Neuronal stem cell (in vitro differentiated cells): ENCODE measurements at regions not wholly inside any gene's neighbourhood (a gene's known extent, or its start where the extent isn't known, plus 50 kb on each side); places are given as distances from the start of the nearest gene placed in this dataset.

Experiments
- DNase-seq: peaks from one replicate; pipeline ENCODE4 v3.0.0-alpha.2; 2013; ENCODE audit warnings: low spot score
- H2AFZ ChIP-seq: one replicate; pipeline ENCODE4 v1.6.1; 2013; ENCODE audit warnings: mild to moderate bottlenecking, low read length, inconsistent platforms
- H2AK5ac ChIP-seq: 2 replicates; pipeline ENCODE4 v1.6.1; 2013; ENCODE audit warnings: low read depth, mild to moderate bottlenecking, inconsistent platforms, low read length, moderate library complexity, mixed read lengths
- H2BK120ac ChIP-seq: 2 replicates; pipeline ENCODE4 v1.6.1; 2013; ENCODE audit warnings: low read depth, mild to moderate bottlenecking, inconsistent platforms, low read length, moderate library complexity, mixed read lengths
- H2BK12ac ChIP-seq: one replicate; pipeline ENCODE4 v1.6.1; 2013; ENCODE audit warnings: low read length, inconsistent platforms
- H2BK15ac ChIP-seq: 2 replicates; pipeline ENCODE4 v1.6.1; 2013; ENCODE audit warnings: mild to moderate bottlenecking, low read length, inconsistent platforms, mixed read lengths
- H2BK5ac ChIP-seq: one replicate; pipeline ENCODE4 v1.6.1; 2013; ENCODE audit warnings: inconsistent platforms, mild to moderate bottlenecking, low read length, moderate library complexity
- H3K14ac ChIP-seq: one replicate; pipeline ENCODE4 v1.6.1; 2013; ENCODE audit warnings: low read length, inconsistent platforms
- H3K18ac ChIP-seq: 2 replicates; pipeline ENCODE4 v1.6.1; 2013; ENCODE audit warnings: low read length, inconsistent platforms
- H3K23ac ChIP-seq: 2 replicates; pipeline ENCODE4 v1.6.1; 2013; ENCODE audit warnings: low read depth, mild to moderate bottlenecking, mixed read lengths, low read length, inconsistent platforms; ENCODE audit not compliant: poor library complexity
- H3K27ac ChIP-seq: replicated peaks from 3 replicates; pipeline ENCODE4 v1.5.1; 2013; ENCODE audit warnings: low read length, inconsistent platforms
- H3K27me3 ChIP-seq, 3 experiments: 2 replicates each; pipeline ENCODE4 v1.6.1; 2013; ENCODE audit warnings: low read length in 3 of 3, mild to moderate bottlenecking in 2 of 3, inconsistent platforms in 1 of 3, low read depth in 1 of 3, mixed read lengths in 1 of 3, moderate library complexity in 1 of 3; ENCODE audit not compliant: control insufficient read depth in 3 of 3, insufficient read depth in 3 of 3
- H3K36me3 ChIP-seq, 2 donors: replicated peaks in 1 of 2; 2 replicates each; pipeline ENCODE4 v1.6.1; 2013; ENCODE audit warnings: low read length in 2 of 2; ENCODE audit not compliant: control insufficient read depth in 2 of 2, insufficient read depth in 2 of 2
- H3K4ac ChIP-seq: 2 replicates; pipeline ENCODE4 v1.6.1; 2013; ENCODE audit warnings: inconsistent platforms, mild to moderate bottlenecking, low read length, moderate library complexity
- H3K4me1 ChIP-seq, 2 donors: 1 replicate in 1 of 2; 2 replicates in 1 of 2; pipeline ENCODE4 v1.6.1; 2013; ENCODE audit warnings: low read length in 2 of 2, low read depth in 1 of 2; ENCODE audit not compliant: control insufficient read depth in 2 of 2, insufficient read depth in 1 of 2
- H3K4me2 ChIP-seq: one replicate; pipeline ENCODE4 v1.6.1; 2013; ENCODE audit warnings: mild to moderate bottlenecking, low read length, inconsistent platforms; ENCODE audit not compliant: insufficient read depth, poor library complexity, severe bottlenecking
- H3K4me3 ChIP-seq, 2 donors: 2 replicates each; pipeline ENCODE4 v1.5.1; 2013; ENCODE audit warnings: low read length in 2 of 2, mild to moderate bottlenecking in 2 of 2, inconsistent platforms in 1 of 2, moderate library complexity in 1 of 2
- H3K79me1 ChIP-seq: one replicate; pipeline ENCODE4 v1.6.1; 2013; ENCODE audit warnings: low read depth, mild to moderate bottlenecking, inconsistent platforms, low read length, moderate library complexity
- H3K9ac ChIP-seq: one replicate; pipeline ENCODE4 v1.6.1; 2013; ENCODE audit warnings: mild to moderate bottlenecking, low read depth, low read length, inconsistent platforms; ENCODE audit not compliant: poor library complexity
- H3K9me3 ChIP-seq, 2 donors: replicated peaks in 1 of 2; 2 replicates each; pipeline versions ENCODE3 to v1.6.1; 2013; ENCODE audit warnings: low read length in 2 of 2, mild to moderate bottlenecking in 2 of 2, inconsistent platforms in 1 of 2, low read depth in 1 of 2, mixed read lengths in 1 of 2, moderate library complexity in 1 of 2; ENCODE audit not compliant: control insufficient read depth in 2 of 2, insufficient read depth in 1 of 2
- H4K8ac ChIP-seq: one replicate; pipeline ENCODE4 v1.6.1; 2013; ENCODE audit warnings: low read depth, mild to moderate bottlenecking, inconsistent platforms, low read length, moderate library complexity
- H4K91ac ChIP-seq: one replicate; pipeline ENCODE4 v1.6.1; 2013; ENCODE audit warnings: low read length, low read depth, mild to moderate bottlenecking, inconsistent platforms; ENCODE audit not compliant: poor library complexity
- WGBS, 2 donors: extraction: QIAGEN DNeasy Blood & Tissue Kit; methylation state at CpG; one replicate each; pipeline ENCODE4 v1.1.7; 2013; ENCODE audit warnings: missing lambda C conversion rate in 2 of 2, mixed read lengths in 1 of 2; ENCODE audit not compliant: insufficient read length in 2 of 2, insufficient replicate concordance in 1 of 2; ENCODE audit errors: extremely low coverage in 2 of 2; 5-methylcytosine and 5-hydroxymethylcytosine counted together

GRCh38 chr5:54912021-54912420 lies 73.4 kb downstream of the ESM1 start:
- H3K4me1 ChIP-seq: peaks cover 0 to 2% of the 10 kb centered on the region in 2 donors
- no CpG with 5 or more reads among the region's 1 CpG for WGBS, 2 donors
- no peak overlapping the region for H3K23ac ChIP-seq
- H4K91ac ChIP-seq: no peak overlapping the region
- no peak overlapping the region for H2BK12ac ChIP-seq
- H2BK5ac ChIP-seq: no peak overlapping the region
- no peak overlapping the region for H3K4ac ChIP-seq
- DNase-seq: no peak
- no peak overlapping the region for H2BK120ac ChIP-seq
- no peaks in the 10 kb centered on the region for H3K36me3 ChIP-seq
- H3K9me3 ChIP-seq: no peaks in the 10 kb centered on the region
- H3K18ac ChIP-seq: no peak overlapping the region
- H2AFZ ChIP-seq: no peak overlapping the region
- H3K14ac ChIP-seq: no peak overlapping the region
- no peak overlapping the region for H3K4me3 ChIP-seq
- no peak overlapping the region for H3K27ac ChIP-seq
- H2AK5ac ChIP-seq: no peak overlapping the region
- no peak overlapping the region for H2BK15ac ChIP-seq
- H3K9ac ChIP-seq: no peak overlapping the region
- H3K27me3 ChIP-seq: peaks cover 0 to 3% (median 0%) of the 10 kb centered on the region in 3 experiments
- H3K79me1 ChIP-seq: no peaks in the 10 kb centered on the region
- H3K4me2 ChIP-seq: no peak overlapping the region
- no peak overlapping the region for H4K8ac ChIP-seq

GRCh38 chr5:54909911-54910870 lies 75.2 kb downstream of the ESM1 start:
- H4K8ac ChIP-seq: no peak overlapping the region

GRCh38 chr5:54908774-54909525 lies 76.4 kb downstream of the ESM1 start:
- Histone ChIP-seq H2AK5ac (no peak overlapping the region), H3K27me3 (peaks cover 0 to 3% (median 0%) of the 10 kb centered on the region in 3 experiments), H3K4me2 (no peak overlapping the region), H2BK15ac (no peak overlapping the region), H3K23ac (no peak overlapping the region), H2BK120ac (no peak overlapping the region), H2BK12ac (no peak overlapping the region), H3K9me3 (no peaks in the 10 kb centered on the region), H3K4me1 (peaks cover 0 to 2% of the 10 kb centered on the region in 2 donors), H3K4me3 (no peak overlapping the region), H3K4ac (no peak overlapping the region), H3K27ac (no peak overlapping the region), H3K36me3 (no peaks in the 10 kb centered on the region), H3K14ac (no peak overlapping the region), H3K18ac (no peak overlapping the region), H3K9ac (no peak overlapping the region), H4K91ac (no peak overlapping the region), H2BK5ac (no peak overlapping the region), H2AFZ (no peak overlapping the region), H3K79me1 (no peaks in the 10 kb centered on the region), H4K8ac (no peak overlapping the region)
- no CpG with 5 or more reads among the region's 2 CpGs for WGBS, 2 donors
- DNase-seq: no peak

More at GRCh38 chr5:54909911-54910870, 75.2 kb downstream of the ESM1 start:
- H3K18ac ChIP-seq: no peak overlapping the region
- H3K9ac ChIP-seq: no peak overlapping the region
- H3K9me3 ChIP-seq: no peaks in the 10 kb centered on the region
- no peak overlapping the region for H3K4me2 ChIP-seq
- H2AFZ ChIP-seq: no peak overlapping the region
- no peak overlapping the region for H3K4ac ChIP-seq
- WGBS, 2 donors: no CpG with 5 or more reads among the region's 4 CpGs
- H3K14ac ChIP-seq: no peak overlapping the region
- no peak overlapping the region for H3K23ac ChIP-seq
- H3K4me1 ChIP-seq: peaks cover 0 to 2% of the 10 kb centered on the region in 2 donors
- H3K4me3 ChIP-seq: no peak overlapping the region
- H4K91ac ChIP-seq: no peak overlapping the region
- H3K36me3 ChIP-seq: no peaks in the 10 kb centered on the region
- peaks cover 0 to 3% (median 0%) of the 10 kb centered on the region in 3 experiments for H3K27me3 ChIP-seq
- H2BK5ac ChIP-seq: no peak overlapping the region
- H3K79me1 ChIP-seq: no peaks in the 10 kb centered on the region
- H3K27ac ChIP-seq: no peak overlapping the region
- H2BK12ac ChIP-seq: no peak overlapping the region
- H2BK15ac ChIP-seq: no peak overlapping the region
- H2BK120ac ChIP-seq: no peak overlapping the region
- H2AK5ac ChIP-seq: no peak overlapping the region
- no peak for DNase-seq
